Adipocyte (in vitro differentiated cells): ENCODE measurements at regions not wholly inside any gene's neighbourhood (a gene's known extent, or its start where the extent isn't known, plus 50 kb on each side); places are given as distances from the start of the nearest gene placed in this dataset.

Source experiments
- DNase-seq: peaks from one replicate; pipeline ENCODE4 v3.0.0-alpha.2; 2015; ENCODE audit warnings: low read depth
- H3K27me3 ChIP-seq: replicated peaks from 2 replicates; pipeline ENCODE4 v1.7.0; 2013; ENCODE audit warnings: mild to moderate bottlenecking, low read length, moderate library complexity; ENCODE audit not compliant: control insufficient read depth, insufficient read depth
- H3K36me3 ChIP-seq: 2 replicates; pipeline ENCODE4 v1.7.0; 2013; ENCODE audit warnings: low read length, mild to moderate bottlenecking, moderate library complexity; ENCODE audit not compliant: control insufficient read depth, insufficient read depth, severe bottlenecking
- H3K4me1 ChIP-seq: 2 replicates; pipeline ENCODE4 v1.7.0; 2013; ENCODE audit warnings: mild to moderate bottlenecking, low read length, moderate library complexity; ENCODE audit not compliant: control insufficient read depth, insufficient read depth
- H3K4me3 ChIP-seq: 2 replicates; pipeline ENCODE4 v1.7.0; 2013; ENCODE audit warnings: mild to moderate bottlenecking, low read length, moderate library complexity
- H3K9ac ChIP-seq: 2 replicates; pipeline ENCODE4 v1.7.0; 2013; ENCODE audit warnings: mild to moderate bottlenecking, low read length, moderate library complexity
- H3K9me3 ChIP-seq: 2 replicates; pipeline ENCODE4 v1.7.0; 2013; ENCODE audit warnings: mild to moderate bottlenecking, low read length, moderate library complexity; ENCODE audit not compliant: control insufficient read depth

- DNase-seq = no peak
- H3K9ac ChIP-seq = no peak overlapping the region
Measured at GRCh38 chr5:28219539-28219938, 1181.2 kb upstream of the CDH9 start.

GRCh38 chr5:28217695-28218094 lies 1179.3 kb upstream of the CDH9 start:
- no peak overlapping the region for H3K4me3 ChIP-seq
- H3K27me3 ChIP-seq = no peaks in the 10 kb centered on the region
- H3K4me1 ChIP-seq = no peaks in the 10 kb centered on the region
- no peaks in the 10 kb centered on the region for H3K36me3 ChIP-seq
- no peak overlapping the region for H3K9ac ChIP-seq
- no peaks in the 10 kb centered on the region for H3K9me3 ChIP-seq
- DNase-seq = no peak

More at GRCh38 chr5:28219539-28219938, 1181.2 kb upstream of the CDH9 start:
- Histone ChIP-seq H3K36me3 (no peaks in the 10 kb centered on the region), H3K9me3 (no peaks in the 10 kb centered on the region), H3K4me1 (no peaks in the 10 kb centered on the region), H3K27me3 (no peaks in the 10 kb centered on the region), H3K4me3 (no peak overlapping the region)

- Histone ChIP-seq H3K36me3 (no peaks in the 10 kb centered on the region), H3K27me3 (no peaks in the 10 kb centered on the region), H3K9ac (no peak overlapping the region), H3K4me3 (no peak overlapping the region), H3K4me1 (no peaks in the 10 kb centered on the region), H3K9me3 (no peaks in the 10 kb centered on the region)
- DNase-seq = no peak
Measured at GRCh38 chr5:28216939-28217360, 1178.6 kb upstream of the CDH9 start.

GRCh38 chr5:28215091-28215490 lies 1176.7 kb upstream of the CDH9 start:
- no peak overlapping the region for H3K9ac ChIP-seq
- H3K4me3 ChIP-seq = no peak overlapping the region
- no peaks in the 10 kb centered on the region for H3K27me3 ChIP-seq
- no peak for DNase-seq
- no peaks in the 10 kb centered on the region for H3K36me3 ChIP-seq
- H3K9me3 ChIP-seq = no peaks in the 10 kb centered on the region
- no peaks in the 10 kb centered on the region for H3K4me1 ChIP-seq

- H3K9ac ChIP-seq = no peak overlapping the region
- H3K36me3 ChIP-seq = no peaks in the 10 kb centered on the region
- DNase-seq = no peak
- no peaks in the 10 kb centered on the region for H3K4me1 ChIP-seq
- H3K27me3 ChIP-seq = no peaks in the 10 kb centered on the region
- H3K4me3 ChIP-seq = no peak overlapping the region
- H3K9me3 ChIP-seq = peaks cover 5% of the 10 kb centered on the region
Measured at GRCh38 chr5:28214292-28214691, 1175.9 kb upstream of the CDH9 start.

- DNase-seq = no peak
- Histone ChIP-seq H3K36me3 (no peaks in the 10 kb centered on the region), H3K27me3 (no peaks in the 10 kb centered on the region), H3K9me3 (peaks cover 5% of the 10 kb centered on the region), H3K4me1 (no peaks in the 10 kb centered on the region), H3K4me3 (no peak overlapping the region), H3K9ac (no peak overlapping the region)
Measured at GRCh38 chr5:28208356-28208755, 1170.0 kb upstream of the CDH9 start.

- Histone ChIP-seq H3K4me3 (no peak overlapping the region), H3K4me1 (no peaks in the 10 kb centered on the region), H3K27me3 (no peaks in the 10 kb centered on the region), H3K9ac (no peak overlapping the region), H3K9me3 (no peaks in the 10 kb centered on the region), H3K36me3 (no peaks in the 10 kb centered on the region)
- no peak for DNase-seq
Measured at GRCh38 chr5:28190011-28190410, 1151.6 kb upstream of the CDH9 start.

- no peaks in the 10 kb centered on the region for H3K27me3 ChIP-seq
- no peak overlapping the region for H3K4me3 ChIP-seq
- H3K4me1 ChIP-seq = no peaks in the 10 kb centered on the region
- no peaks in the 10 kb centered on the region for H3K36me3 ChIP-seq
- peaks cover 14% of the 10 kb centered on the region for H3K9me3 ChIP-seq
- no peak for DNase-seq
- H3K9ac ChIP-seq = no peak overlapping the region
Measured at GRCh38 chr5:28174691-28175090, 1136.3 kb upstream of the CDH9 start.

GRCh38 chr5:28165096-28165495 lies 1126.7 kb upstream of the CDH9 start:
- Histone ChIP-seq H3K36me3 (no peaks in the 10 kb centered on the region), H3K9me3 (no peaks in the 10 kb centered on the region), H3K4me1 (no peaks in the 10 kb centered on the region), H3K27me3 (no peaks in the 10 kb centered on the region), H3K4me3 (no peak overlapping the region), H3K9ac (no peak overlapping the region)
- DNase-seq = peak; percentile 58

- H3K4me3 ChIP-seq = no peak overlapping the region
- no peaks in the 10 kb centered on the region for H3K36me3 ChIP-seq
- no peaks in the 10 kb centered on the region for H3K9me3 ChIP-seq
- H3K4me1 ChIP-seq = no peaks in the 10 kb centered on the region
- H3K27me3 ChIP-seq = no peaks in the 10 kb centered on the region
- DNase-seq = no peak
- H3K9ac ChIP-seq = no peak overlapping the region
Measured at GRCh38 chr5:28164568-28164967, 1126.2 kb upstream of the CDH9 start.

GRCh38 chr5:28156981-28157380 lies 1118.6 kb upstream of the CDH9 start:
- Histone ChIP-seq H3K4me3 (no peak overlapping the region), H3K27me3 (no peaks in the 10 kb centered on the region), H3K36me3 (no peaks in the 10 kb centered on the region), H3K9ac (no peak overlapping the region), H3K4me1 (no peaks in the 10 kb centered on the region), H3K9me3 (no peaks in the 10 kb centered on the region)
- peak; percentile 42 for DNase-seq

GRCh38 chr5:28143519-28143918 lies 1105.1 kb upstream of the CDH9 start:
- Histone ChIP-seq H3K9me3 (peaks cover 15% of the 10 kb centered on the region), H3K4me1 (no peaks in the 10 kb centered on the region), H3K27me3 (no peaks in the 10 kb centered on the region), H3K36me3 (no peaks in the 10 kb centered on the region), H3K9ac (no peak overlapping the region), H3K4me3 (no peak overlapping the region)
- DNase-seq = no peak
